SIG-M5 treated with dmso at 0.1 percent for 504 hours (cell line): ENCODE measurements at regions not wholly inside any gene's neighbourhood (a gene's known extent, or its start where the extent isn't known, plus 50 kb on each side); places are given as distances from the start of the nearest gene placed in this dataset.

Source experiments
- DNase-seq: peaks from one replicate; lab custom pipeline; 2025; ENCODE audit not compliant: unreplicated experiment; lab: John Stamatoyannopoulos, UW

DNA sequence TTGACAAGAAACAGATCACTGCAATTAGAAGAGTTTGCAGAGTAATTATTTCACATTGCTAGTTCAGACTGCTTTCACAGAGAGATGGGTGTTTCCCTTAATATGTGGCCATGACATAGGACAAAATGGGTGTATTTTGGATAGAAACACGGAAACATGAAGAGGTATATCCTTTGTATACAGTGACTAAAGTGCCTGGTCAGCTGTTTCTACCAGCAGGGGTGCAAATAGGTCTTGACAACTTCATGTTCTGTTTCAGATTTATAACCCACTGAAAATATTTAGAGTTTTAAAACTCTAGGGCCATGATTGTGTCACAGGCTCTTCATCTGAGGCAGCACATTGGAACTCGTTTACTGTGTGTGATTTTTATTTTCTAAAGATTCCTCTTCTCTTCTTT is 357.1 kb upstream of the TNP1 start:
- DNase-seq = no peak

GRCh38 chr2:217216316-217216715 is 356.5 kb upstream of the TNP1 start:
- no peak for DNase-seq

DNA sequence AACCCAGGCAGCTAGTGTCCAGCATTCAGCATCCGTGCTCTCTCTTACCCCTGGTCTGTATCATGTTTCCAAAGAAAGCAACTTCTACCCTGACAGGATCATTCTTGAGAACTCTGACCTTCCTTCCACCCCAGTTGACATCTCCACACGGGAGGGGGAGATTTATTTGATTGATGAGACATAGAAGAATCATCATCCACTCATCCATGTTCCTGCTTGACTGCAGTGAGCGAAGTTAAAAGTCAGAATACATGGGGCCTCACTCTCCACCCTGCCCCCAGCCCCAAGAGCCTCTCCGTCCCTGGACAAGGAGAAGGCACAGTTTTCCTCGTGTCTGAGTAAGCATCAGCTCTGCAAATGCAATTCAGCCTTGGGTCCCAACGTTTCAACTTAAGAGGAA is 356.0 kb upstream of the TNP1 start:
- DNase-seq = no peak

DNA sequence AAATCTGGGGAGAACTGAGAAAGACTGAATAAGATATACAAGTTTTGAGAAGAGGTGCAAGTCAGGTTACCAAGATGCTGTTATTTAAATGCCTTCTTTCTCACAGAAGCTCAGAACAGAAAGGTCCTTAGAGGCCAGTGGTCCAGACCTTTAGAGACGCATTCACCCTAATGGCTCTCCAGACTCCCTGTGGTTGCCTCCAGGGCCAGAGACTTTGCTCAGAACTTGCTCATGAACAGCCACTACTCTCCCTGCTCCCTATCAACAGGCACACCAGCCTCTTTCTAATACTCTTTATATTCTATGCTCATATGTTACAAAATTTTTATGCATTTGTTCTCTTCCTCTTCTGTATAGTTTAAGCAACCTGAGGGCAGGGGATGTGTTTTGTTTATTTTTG is 349.0 kb upstream of the TNP1 start:
- DNase-seq = no peak

DNA sequence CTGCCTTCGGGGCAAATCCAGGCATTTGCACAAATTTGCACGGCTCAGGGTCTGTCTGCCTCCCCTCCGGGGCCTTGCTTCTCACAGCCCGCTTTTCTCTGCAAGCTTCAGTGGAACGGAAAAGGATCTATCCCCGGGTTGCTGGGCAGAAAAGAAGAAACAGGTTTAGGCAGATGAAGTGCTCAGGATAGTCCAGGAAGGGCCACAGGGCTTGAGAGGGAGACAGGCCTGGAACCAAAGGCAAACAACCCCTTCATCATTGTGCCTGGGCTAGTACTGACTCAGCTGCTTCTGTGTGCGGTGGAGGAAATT is 347.8 kb upstream of the TNP1 start:
- no peak for DNase-seq

DNA sequence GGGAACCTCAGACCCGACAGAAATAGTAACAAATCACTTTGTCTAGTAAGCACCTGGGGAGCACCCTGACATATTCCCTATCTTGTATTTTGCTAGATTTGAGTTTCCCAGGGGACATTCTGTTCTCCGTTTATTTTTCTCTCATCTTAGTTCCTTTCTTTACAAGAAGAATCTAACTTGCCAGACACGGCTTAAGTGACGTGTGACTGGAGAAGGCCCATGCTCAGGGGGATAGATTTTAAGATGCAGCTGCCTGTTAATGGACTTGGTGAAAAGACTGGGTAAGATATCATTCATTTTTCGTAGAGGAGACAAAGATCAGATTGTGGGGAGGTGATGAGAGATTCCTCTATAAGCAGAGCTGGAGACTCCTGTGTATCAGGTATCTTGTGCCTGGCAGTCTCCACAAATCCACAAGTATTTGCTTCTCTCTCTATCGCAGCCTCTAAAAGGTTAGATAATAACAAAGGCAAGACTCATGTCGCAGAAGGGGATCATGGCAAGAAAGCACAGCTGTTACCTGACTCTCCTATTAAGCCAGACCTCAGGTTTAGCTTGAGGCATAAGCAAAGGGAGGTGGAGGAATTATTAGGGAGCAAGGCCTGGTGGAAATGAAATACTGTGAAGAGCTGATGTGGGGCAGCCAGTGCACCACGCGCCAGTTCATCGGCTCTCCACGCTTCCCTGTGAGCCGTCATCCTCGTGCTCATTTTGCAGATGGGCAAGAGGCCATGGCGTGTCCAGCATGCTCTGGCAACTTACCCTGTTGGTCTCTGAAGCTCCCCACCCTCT is 347.2 kb upstream of the TNP1 start:
- no peak for DNase-seq

DNA sequence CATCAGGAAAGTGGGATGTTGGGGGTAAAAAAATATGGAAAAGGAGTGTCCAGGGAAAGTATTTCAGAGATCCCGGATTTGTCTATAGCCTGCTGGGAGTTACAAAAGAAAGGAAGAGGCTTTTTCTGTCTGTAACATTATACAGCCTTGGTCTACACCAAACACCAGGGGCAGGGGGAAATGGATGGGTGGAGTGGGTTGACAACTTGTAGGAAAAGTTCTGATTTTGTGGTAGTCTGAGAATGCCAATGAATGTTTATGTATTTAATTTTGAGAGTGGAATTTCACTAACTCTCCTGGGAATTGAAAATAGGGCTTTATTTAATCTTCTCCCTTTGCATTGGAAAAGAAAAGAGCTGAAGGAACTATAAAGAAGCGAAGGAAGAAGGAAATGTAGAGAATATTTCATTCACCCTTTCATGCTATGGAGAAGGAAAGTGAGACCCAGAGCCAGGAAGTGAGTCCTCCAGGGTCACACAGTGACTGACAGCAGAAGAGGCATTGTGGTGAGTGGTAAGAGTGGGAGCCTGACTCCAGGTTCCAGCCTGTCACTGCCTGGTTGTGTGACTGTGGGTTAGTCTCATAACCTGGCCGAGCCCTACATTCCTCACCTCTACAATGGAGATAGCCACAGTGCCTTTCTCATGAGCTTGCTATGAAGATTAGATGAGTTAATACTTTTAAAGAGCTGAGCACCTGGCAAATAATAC is 346.3 kb upstream of the TNP1 start:
- no peak for DNase-seq

DNA sequence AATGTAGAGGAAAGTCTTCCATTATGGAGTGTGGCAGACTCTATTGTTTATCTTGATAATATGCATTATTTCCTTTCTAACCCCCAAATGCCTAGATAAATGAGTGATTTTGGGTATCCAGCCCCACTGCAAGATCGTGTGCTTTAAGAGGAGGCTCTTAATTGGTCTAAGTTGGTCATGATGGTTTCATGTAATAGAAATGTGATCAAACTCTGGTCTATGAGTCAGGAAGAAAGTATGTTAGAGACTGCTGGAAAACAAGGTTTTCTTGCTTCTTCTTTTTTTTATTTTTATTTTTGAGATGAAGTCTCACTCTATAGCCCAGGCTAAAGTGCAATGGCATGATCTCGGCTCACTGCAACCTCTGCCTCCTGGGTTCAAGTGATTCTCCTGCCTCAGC is 344.5 kb upstream of the TNP1 start:
- no peak for DNase-seq

GRCh38 chr2:217203086-217203485 is 343.2 kb upstream of the TNP1 start:
- no peak for DNase-seq

GRCh38 chr2:217199255-217199630 is 339.4 kb upstream of the TNP1 start:
- DNase-seq = no peak

GRCh38 chr2:217195658-217196446 is 336.0 kb upstream of the TNP1 start:
- no peak for DNase-seq

DNA sequence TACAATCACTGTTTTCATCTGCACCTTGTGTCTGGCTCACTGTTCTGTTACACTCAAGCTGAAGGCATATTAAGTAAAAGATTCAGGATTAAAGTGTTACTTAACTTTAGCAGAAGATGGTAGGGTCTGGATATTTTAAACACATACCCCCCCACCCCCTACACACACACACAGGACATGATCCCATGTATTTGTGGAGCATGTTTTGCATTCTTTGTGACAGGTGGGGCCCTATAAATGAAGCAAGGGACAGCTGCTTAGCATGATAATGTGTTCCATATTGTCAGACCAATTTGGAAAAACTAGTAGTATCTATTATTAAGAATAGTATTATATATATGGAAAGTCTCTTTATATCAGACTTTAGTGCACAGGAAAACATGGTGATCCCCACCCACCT is 335.2 kb upstream of the TNP1 start:
- DNase-seq = no peak

GRCh38 chr2:217193431-217194340 is 333.8 kb upstream of the TNP1 start:
- no peak for DNase-seq

DNA sequence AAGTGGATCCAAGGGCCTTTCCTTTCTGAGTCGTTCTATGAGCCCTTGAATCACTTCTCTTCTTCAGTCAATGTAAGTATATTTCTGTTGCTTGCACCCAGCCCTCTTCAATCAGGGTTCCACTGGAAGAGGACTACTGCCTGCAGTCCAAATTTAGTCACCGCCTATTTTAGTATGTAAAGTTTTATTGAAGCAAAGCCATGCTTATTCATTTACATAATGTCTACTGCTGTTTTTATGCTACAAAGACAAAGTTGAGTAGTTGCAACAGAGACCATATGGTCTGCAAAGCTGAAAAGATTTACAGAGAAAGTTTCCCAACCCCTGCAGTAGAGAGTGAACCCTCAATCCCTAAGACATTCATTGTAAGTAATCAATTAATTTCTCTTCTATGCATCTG is 332.5 kb upstream of the TNP1 start:
- no peak for DNase-seq

DNA sequence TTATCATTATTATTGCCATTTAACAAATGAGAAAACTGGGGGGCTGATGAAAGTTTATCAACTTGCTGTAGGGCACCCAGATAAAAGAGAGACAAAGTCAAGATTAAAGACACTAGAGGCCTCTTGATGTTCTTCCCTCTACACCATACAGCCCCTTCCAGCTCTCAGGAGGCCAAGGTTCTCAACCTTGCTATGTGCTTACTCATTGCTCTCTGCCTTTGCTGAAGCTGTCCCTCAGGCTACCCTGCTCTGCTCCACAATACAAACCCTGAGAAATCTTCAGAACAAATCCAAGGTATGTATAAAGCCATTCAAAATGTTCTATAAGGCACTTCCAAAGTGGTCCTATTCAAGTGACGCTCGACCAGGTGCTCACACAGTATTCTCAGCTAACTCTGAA is 329.9 kb upstream of the TNP1 start:
- no peak for DNase-seq

- no peak for DNase-seq
Measured at GRCh38 chr2:217189131-217189530, 329.3 kb upstream of the TNP1 start.

- no peak for DNase-seq
Measured at GRCh38 chr2:217186668-217187159, 326.9 kb upstream of the TNP1 start.

GRCh38 chr2:217186152-217186551 is 326.3 kb upstream of the TNP1 start:
- no peak for DNase-seq

GRCh38 chr2:217185265-217185995 is 325.6 kb upstream of the TNP1 start:
- DNase-seq = no peak

- DNase-seq = no peak
Measured at GRCh38 chr2:217184242-217184641, 324.4 kb upstream of the TNP1 start.
